Activated CD4-positive, alpha-beta T cell treated with anti-CD3 and anti-CD28 coated beads, Interleukin-2, amount 10 ng/mL, durations not matched to agents 24 days and 14 days (primary cell): ENCODE measurements at regions not wholly inside any gene's neighbourhood (a gene's known extent, or its start where the extent isn't known, plus 50 kb on each side); places are given as distances from the start of the nearest gene placed in this dataset.
"Not testable (repeated sequence)": the region's sequence is repeated elsewhere in the genome, so short reads cannot be mapped to it uniquely, and the experiment has no call there.

Source experiments
- DNase-seq: peaks from one replicate; pipeline ENCODE4 v3.0.0; 2022
- H3K27ac Mint-ChIP-seq: one replicate; pipeline ENCODE4 v1.8.0; 2022; ENCODE audit warnings: mild to moderate bottlenecking, mixed read lengths
- H3K27me3 Mint-ChIP-seq: one replicate; pipeline ENCODE4 v1.8.0; 2022; ENCODE audit warnings: mixed read lengths
- H3K36me3 Mint-ChIP-seq: one replicate; pipeline ENCODE4 v1.8.0; 2022; ENCODE audit warnings: low read depth, mild to moderate bottlenecking, mixed read lengths
- H3K4me1 Mint-ChIP-seq: one replicate; pipeline ENCODE4 v1.8.0; 2021; ENCODE audit warnings: mixed read lengths
- H3K4me3 Mint-ChIP-seq: one replicate; pipeline ENCODE4 v1.8.0; 2022; ENCODE audit warnings: mild to moderate bottlenecking, moderate library complexity, mixed read lengths
- H3K9me3 Mint-ChIP-seq: one replicate; pipeline ENCODE4 v1.8.0; 2021; ENCODE audit warnings: mixed read lengths
- intact Hi-C: fragments of 100-400 bp; cut with micrococcal nuclease; formaldehyde crosslinking; loops from one replicate; pipeline ENCODE4 v1.15.1; 2023

DNA sequence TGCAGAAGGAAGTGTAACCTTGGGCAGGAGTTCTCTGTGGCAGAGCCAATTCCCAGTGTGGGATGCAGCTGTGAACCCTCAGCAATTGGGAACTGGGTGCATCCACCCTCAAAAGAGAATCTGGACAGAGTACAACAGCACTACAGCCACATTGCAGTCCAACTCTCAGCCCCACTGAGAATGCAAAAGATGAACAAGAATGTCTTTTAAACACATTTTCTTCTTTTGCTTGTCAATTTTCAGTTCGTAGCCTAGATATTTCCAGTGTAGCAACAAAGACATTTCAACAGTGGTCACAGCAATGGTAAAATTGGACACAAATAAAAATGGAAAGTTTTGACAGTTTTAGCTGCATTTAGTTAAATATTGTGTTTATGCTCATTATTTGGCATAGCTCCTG, 114.0 kb upstream of the APP start:
- Mint-ChIP-seq H3K36me3 (no peaks in the 10 kb centered on the region), H3K27me3 (no peaks in the 10 kb centered on the region), H3K9me3 (no peaks in the 10 kb centered on the region), H3K4me1 (no peaks in the 10 kb centered on the region), H3K27ac (no peak overlapping the region), H3K4me3 (no peak overlapping the region)
- no peak for DNase-seq
- intact Hi-C loops: no loop called here

DNA sequence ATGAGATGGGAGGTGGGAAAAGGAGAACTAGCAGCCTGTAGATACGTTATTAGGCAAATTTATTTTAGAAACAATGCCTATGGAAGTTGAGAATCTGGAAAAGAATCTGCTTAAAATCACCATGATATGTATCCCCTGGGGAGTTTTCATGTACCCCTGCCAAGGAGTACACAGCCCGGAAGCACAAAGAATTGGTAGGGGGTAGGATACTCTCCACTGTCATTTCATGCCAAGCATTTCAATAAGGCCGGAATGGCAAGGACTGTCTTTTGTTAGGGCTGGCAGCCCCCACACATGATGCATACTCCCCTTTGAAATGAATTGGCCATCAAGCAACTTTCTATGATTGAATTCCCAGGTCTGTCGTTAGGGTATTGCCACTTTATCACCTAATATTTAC, 111.5 kb upstream of the APP start:
- H3K4me1 Mint-ChIP-seq: no peaks in the 10 kb centered on the region
- H3K27ac Mint-ChIP-seq: no peak overlapping the region
- no peak overlapping the region for H3K4me3 Mint-ChIP-seq
- H3K27me3 Mint-ChIP-seq: no peaks in the 10 kb centered on the region
- no peaks in the 10 kb centered on the region for H3K36me3 Mint-ChIP-seq
- no peak for DNase-seq
- intact Hi-C loops: no loop called here
- H3K9me3 Mint-ChIP-seq: no peaks in the 10 kb centered on the region

DNA sequence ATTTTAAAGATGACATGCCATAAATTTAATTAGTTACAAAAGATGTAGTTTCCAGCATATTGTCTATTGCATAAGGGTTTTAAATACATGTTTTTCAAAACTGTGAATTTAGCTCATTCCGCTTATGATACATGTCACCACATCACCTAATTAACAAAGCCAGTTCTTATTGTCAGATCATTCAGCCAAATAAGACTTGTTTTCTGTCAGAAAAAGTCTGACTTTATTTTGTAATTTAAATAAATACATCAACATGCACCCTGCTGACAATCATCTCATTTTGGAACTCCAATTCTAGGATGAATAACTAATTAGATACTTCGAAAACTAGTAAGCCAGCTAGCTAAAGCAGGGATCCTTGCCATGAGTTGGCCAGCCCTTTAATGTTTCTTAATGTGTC, 110.9 kb upstream of the APP start:
- no peaks in the 10 kb centered on the region for H3K4me1 Mint-ChIP-seq
- no peak for DNase-seq
- intact Hi-C loops: no loop called here

DNA sequence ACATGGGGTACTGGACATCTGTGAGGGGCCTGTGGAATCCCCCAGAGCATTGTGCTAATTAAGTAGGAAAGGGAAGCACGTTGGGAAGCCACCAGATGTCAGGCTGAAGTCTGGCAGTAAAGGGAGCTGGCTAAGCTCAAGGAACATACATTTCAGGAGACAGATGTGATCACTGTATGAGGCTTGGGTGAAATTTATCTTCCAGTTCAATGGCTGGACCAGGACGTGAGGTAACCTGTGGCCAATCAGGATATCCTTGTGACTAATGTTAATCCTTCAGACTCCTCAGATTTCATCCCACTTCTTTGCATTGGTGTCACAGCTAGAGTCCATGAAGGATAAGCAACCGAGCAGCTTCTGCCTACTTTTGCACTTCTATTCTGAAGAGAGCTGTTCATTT, 110.2 kb upstream of the APP start:
- intact Hi-C loops: no loop called here
- Mint-ChIP-seq H3K9me3 (peaks cover 3% of the 10 kb centered on the region), H3K36me3 (no peaks in the 10 kb centered on the region)

More for the DNA sequence above, 110.9 kb upstream of the APP start:
- Mint-ChIP-seq H3K27me3 (no peaks in the 10 kb centered on the region), H3K9me3 (peaks cover 3% of the 10 kb centered on the region), H3K36me3 (no peaks in the 10 kb centered on the region), H3K27ac (no peak overlapping the region), H3K4me3 (no peak overlapping the region)

DNA sequence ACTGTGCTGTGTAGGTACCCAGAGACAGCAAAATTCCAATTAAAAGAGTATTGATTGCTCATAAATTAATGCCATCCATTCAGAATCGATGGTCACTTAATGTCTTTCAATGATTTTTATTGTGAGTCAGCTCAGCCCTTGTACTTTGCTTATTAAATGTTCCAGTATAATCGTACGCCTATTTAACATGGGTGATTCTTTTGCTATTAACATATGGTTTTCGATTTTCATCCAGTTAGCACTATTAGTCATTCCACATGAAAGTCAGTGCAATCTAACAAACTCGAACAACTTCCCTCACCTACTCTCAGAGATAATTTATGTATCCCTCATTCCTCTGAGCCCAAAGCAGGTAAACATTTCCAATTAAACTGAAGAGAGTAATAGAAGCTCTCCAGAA, 109.6 kb upstream of the APP start:
- Mint-ChIP-seq H3K9me3 (peaks cover 3% of the 10 kb centered on the region), H3K36me3 (no peaks in the 10 kb centered on the region), H3K27me3 (no peaks in the 10 kb centered on the region), H3K4me3 (no peak overlapping the region), H3K4me1 (no peaks in the 10 kb centered on the region), H3K27ac (no peak overlapping the region)
- DNase-seq: no peak
- intact Hi-C loops: no loop called here

More for the DNA sequence above, 110.2 kb upstream of the APP start:
- H3K27me3 Mint-ChIP-seq: no peaks in the 10 kb centered on the region
- no peak overlapping the region for H3K4me3 Mint-ChIP-seq
- no peak overlapping the region for H3K27ac Mint-ChIP-seq
- H3K4me1 Mint-ChIP-seq: no peaks in the 10 kb centered on the region
- no peak for DNase-seq

DNA sequence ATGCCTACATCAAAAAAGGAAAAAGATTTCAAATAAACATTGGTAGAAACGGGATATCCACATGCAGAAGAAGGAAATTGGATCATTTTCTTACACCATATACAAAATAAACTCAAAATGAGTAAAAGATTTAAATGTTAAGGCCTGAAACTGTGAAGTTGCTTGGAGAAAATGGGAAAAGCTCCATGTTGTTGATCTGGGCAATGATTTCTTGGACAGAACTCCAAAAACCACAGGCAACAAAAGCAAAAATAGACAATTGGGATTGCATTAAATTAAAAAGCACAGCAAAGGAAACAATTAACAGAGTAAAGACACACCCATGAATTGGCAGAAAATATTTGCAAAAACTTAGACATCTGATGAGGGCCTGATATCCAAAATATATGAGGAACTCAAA, 105.2 kb upstream of the APP start:
- H3K4me3 Mint-ChIP-seq: no peak overlapping the region
- no peaks in the 10 kb centered on the region for H3K36me3 Mint-ChIP-seq
- H3K27ac Mint-ChIP-seq: no peak overlapping the region
- no peaks in the 10 kb centered on the region for H3K27me3 Mint-ChIP-seq
- peaks cover 25% of the 10 kb centered on the region for H3K9me3 Mint-ChIP-seq
- intact Hi-C loops: no loop called here
- DNase-seq: no peak
- H3K4me1 Mint-ChIP-seq: no peaks in the 10 kb centered on the region

DNA sequence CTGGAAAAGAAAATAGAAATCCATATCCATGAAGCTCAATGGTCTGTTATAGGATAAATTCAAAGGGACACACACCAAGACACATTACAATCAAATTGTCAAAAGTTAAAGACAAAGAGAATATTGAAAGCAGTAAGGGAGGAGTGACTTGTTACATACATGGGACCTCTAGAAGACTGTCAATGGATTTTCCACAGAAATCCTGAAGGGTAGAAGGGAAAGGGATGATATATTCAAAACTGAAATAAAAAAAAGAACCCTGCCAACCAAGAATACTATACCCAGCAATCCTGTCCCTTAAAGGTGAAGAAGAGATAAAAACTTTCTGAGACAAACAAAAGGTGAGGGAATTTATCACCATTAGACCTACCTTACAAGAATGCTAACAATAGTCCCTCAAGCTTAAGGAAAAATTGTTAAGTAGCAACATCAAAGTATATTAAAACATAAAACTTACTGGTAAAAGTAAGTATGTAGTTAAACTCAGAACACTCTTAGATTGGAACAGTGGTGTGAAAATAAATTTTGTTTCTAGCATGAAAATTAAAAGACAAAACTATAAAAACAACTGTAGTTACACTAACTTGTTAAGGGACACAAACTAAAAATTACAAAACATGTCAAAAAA, 103.2 kb upstream of the APP start:
- Mint-ChIP-seq H3K36me3 (no peaks in the 10 kb centered on the region), H3K27me3 (no peaks in the 10 kb centered on the region)

DNA sequence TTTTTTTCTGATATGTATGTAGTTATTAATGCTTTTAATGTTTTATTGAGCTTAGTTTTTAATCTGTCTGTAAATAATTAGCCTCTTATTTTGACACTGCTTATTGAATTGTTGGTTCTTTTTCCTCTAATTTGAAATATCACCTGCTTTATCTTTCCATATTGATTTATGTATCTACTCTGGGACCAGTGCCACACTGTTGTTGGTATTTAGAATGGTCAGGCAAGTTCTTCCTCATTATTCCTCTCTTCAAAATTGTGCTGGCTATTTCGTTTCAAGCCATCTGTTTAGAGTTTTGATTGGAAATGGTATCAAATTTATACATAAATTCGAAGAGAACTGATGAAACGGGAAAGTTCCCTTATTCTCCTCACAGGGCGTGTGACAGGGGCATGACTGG, 96.8 kb upstream of the APP start:
- DNase-seq: no peak
- Mint-ChIP-seq H3K4me1 (no peaks in the 10 kb centered on the region), H3K27me3 (no peaks in the 10 kb centered on the region), H3K36me3 (no peaks in the 10 kb centered on the region), H3K27ac (no peak overlapping the region), H3K9me3 (peaks cover 6% of the 10 kb centered on the region), H3K4me3 (no peak overlapping the region)
- intact Hi-C loops: no loop called here

More for the DNA sequence above, 103.2 kb upstream of the APP start:
- H3K4me1 Mint-ChIP-seq: no peaks in the 10 kb centered on the region
- H3K27ac Mint-ChIP-seq: no peak overlapping the region
- peaks cover 25% of the 10 kb centered on the region for H3K9me3 Mint-ChIP-seq
- intact Hi-C loops: no loop called here
- DNase-seq: no peak
- no peak overlapping the region for H3K4me3 Mint-ChIP-seq

DNA sequence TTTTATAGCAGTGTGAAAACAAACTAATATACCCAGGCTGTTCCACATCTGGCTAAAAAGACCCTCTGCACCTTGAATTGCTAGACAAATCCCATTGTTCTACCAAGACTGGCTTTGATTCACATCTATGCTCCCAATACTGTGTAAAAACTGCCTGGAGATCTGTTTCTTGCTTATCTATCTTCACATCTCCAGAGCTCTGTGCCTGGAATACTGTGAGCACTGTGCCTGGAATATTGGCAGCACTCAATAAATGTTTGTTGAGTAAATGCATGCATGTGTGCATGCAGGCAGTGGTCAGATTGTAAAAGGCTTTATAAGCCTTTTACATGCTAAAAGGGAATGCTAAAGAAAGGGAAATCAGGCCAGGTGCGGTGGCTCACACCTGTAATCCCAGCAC, 75.5 kb upstream of the APP start:
- Mint-ChIP-seq H3K27me3 (no peaks in the 10 kb centered on the region), H3K27ac (no peak overlapping the region), H3K9me3 (no peaks in the 10 kb centered on the region), H3K36me3 (no peaks in the 10 kb centered on the region), H3K4me3 (no peak overlapping the region), H3K4me1 (no peaks in the 10 kb centered on the region)
- intact Hi-C loops: no loop called here
- DNase-seq: no peak

DNA sequence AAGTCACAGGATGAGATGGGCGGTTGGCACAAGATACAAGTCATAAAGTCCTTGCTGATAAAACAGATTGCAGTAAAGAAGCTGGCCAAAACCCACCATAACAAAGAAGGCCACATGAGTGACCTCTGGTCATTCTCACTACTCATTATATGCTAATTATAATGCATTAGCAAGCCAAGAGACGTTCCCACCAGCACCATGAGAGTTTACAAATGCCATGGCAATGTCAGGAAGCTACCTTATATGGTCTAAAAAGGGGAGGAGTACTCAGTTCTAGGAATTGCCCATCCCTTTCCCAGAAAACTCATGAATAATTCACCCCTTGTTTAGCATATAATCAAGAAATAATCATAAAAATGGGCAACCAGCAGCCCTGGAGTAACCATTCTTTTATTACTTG, 74.9 kb upstream of the APP start:
- Mint-ChIP-seq H3K27ac (no peak overlapping the region), H3K4me3 (no peak overlapping the region), H3K9me3 (no peaks in the 10 kb centered on the region), H3K27me3 (no peaks in the 10 kb centered on the region), H3K36me3 (no peaks in the 10 kb centered on the region), H3K4me1 (no peaks in the 10 kb centered on the region)
- no peak for DNase-seq
- intact Hi-C loops: no loop called here

DNA sequence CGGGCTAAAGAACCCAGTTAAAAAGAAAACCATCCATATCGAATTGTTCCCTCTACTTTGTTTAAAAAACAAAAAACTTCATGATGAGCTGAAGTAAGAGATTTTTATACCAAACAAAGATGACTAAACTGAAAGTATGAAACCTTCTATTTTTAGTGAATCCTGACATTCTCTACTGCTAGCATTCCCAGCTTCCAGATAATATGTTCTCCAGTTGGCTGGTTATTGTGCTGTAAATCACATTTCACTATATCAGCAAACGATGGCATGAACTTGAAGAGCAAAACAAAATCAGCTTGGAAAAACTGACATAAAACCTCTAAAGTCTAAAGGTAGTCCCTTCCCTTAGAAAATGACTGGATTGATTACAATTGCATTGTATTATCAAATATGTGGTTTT, 68.1 kb upstream of the APP start:
- Mint-ChIP-seq H3K9me3 (no peaks in the 10 kb centered on the region), H3K4me3 (no peak overlapping the region), H3K27ac (no peak overlapping the region), H3K36me3 (no peaks in the 10 kb centered on the region), H3K27me3 (no peaks in the 10 kb centered on the region), H3K4me1 (no peaks in the 10 kb centered on the region)
- intact Hi-C loops: no loop called here
- no peak for DNase-seq

DNA sequence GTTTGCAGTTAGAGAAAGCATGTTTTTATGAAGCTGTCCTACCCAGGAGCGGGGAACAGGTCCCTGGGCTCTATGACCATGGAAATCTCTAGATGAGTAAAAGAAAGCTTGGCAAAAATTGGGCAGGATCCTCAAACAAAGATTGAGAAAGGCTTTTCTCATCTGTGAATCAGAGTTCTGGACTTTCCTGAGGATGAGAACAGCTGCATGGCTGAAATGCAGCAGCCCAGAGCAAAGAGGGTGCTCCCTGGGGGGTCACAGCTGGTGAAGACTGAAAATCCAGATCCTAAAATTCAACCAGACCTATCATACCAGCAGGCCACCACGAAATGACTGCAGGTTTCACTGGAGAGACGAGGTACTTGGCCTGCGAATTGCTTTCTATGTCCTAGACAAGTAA, 65.7 kb upstream of the APP start:
- Mint-ChIP-seq H3K36me3 (no peaks in the 10 kb centered on the region), H3K4me3 (no peak overlapping the region), H3K9me3 (no peaks in the 10 kb centered on the region), H3K4me1 (no peaks in the 10 kb centered on the region), H3K27ac (no peak overlapping the region), H3K27me3 (no peaks in the 10 kb centered on the region)
- no peak for DNase-seq
- intact Hi-C loops: no loop called here

DNA sequence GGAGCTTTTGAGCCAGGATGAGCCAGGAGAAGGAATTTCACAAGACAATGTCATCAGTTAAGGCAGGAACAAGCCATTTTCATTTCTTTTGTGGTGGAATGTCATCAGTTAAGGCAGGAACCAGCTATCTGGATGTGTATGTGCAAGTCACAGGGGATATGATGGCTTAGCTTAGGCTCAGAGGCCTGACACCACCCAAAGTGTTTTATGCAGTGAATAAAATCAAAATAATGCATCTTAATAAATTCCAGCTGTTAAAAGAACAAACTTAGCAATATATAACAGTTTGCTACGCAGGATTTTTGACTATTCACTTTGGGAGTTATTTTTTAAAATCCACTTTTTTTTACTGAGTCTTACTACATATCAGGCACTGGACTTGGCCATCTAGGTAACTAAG, 62.7 kb upstream of the APP start:
- H3K27me3 Mint-ChIP-seq, H3K27ac Mint-ChIP-seq, intact Hi-C loops, H3K36me3 Mint-ChIP-seq, H3K9me3 Mint-ChIP-seq, DNase-seq, H3K4me1 Mint-ChIP-seq, H3K4me3 Mint-ChIP-seq: not testable (repeated sequence)

DNA sequence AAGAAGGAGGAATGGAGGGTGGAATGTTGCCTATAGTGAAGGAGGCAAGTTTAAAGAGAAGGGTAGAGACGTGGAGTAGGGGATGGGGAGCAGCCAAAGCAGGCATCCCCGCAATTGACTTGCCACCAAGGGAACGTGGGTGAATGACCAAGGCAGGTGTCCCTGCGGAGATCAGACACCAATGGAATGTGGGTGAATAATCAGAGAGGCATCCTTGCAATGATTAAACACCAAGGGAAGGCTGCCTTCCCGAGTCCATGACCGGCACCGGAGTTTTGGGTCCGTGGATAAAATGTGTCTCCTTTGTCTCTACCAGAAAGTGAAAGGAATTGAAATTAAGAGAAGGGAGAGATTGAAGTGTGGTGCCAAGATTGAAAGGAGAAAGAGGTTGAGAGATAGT, 61.9 kb upstream of the APP start:
- H3K27ac Mint-ChIP-seq, H3K4me3 Mint-ChIP-seq, intact Hi-C loops: not testable (repeated sequence)

DNA sequence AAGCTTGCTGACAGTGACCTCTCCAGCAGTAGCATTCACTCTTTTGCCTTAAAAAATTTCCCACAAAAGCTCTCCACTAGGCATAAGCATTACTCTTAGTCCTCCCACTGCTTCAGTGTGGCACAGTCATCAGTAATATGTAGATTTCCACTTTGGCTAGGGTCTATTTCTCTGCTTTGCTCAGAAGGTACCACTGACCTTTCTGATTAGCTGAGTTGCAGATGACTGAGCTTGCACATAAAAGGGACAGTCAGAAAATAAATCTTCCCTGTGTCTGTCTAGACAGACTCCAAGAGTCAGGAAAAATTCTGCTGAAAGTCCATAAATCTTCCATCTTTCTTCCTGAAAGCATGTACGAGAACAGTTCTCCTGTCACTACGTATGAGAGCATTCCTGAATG, 56.6 kb upstream of the APP start:
- Mint-ChIP-seq H3K36me3 (no peaks in the 10 kb centered on the region), H3K27ac (no peak overlapping the region), H3K9me3 (no peaks in the 10 kb centered on the region), H3K4me1 (no peaks in the 10 kb centered on the region), H3K27me3 (no peaks in the 10 kb centered on the region), H3K4me3 (no peak overlapping the region)
- intact Hi-C loops: no loop called here
- DNase-seq: no peak

More for the DNA sequence above, 61.9 kb upstream of the APP start:
- not testable (repeated sequence) for DNase-seq, H3K27me3 Mint-ChIP-seq, H3K36me3 Mint-ChIP-seq, H3K4me1 Mint-ChIP-seq, H3K9me3 Mint-ChIP-seq
